Tibial nerve (tissue), 4 donors: ENCODE measurements at regions not wholly inside any gene's neighbourhood (a gene's known extent, or its start where the extent isn't known, plus 50 kb on each side); places are given as distances from the start of the nearest gene placed in this dataset.
"Not testable (repeated sequence)": the region's sequence is repeated elsewhere in the genome, so short reads cannot be mapped to it uniquely, and the experiment has no call there.

Experiments
- DNase-seq, 2 donors: peaks; one replicate each; pipeline ENCODE4 v3.0.0-alpha.2; 2019; ENCODE audit warnings: low spot score in 2 of 2
- H3K27ac ChIP-seq, 4 donors: fragments of 200-600 bp; sonication (generic) in 3 of 4; one replicate each; pipeline ENCODE4 v1.5.1; 2017 to 2019; ENCODE audit warnings: mild to moderate bottlenecking in 1 of 4
- H3K27me3 ChIP-seq, 2 donors: fragments of 200-600 bp; sonication (generic) in 1 of 2; one replicate each; pipeline versions ENCODE4 v1.5.1 to v1.6.0; 2017 to 2019
- H3K36me3 ChIP-seq, 3 donors: fragments of 200-600 bp; sonication (generic); one replicate each; pipeline ENCODE4 v1.5.1; 2018 to 2019
- H3K4me1 ChIP-seq, 4 donors: fragments of 200-600 bp; sonication (generic) in 3 of 4; one replicate each; pipeline ENCODE4 v1.5.1; 2017 to 2019
- H3K4me3 ChIP-seq, 4 donors: fragments of 200-600 bp; sonication (generic) in 3 of 4; one replicate each; pipeline ENCODE4 v1.5.1; 2017 to 2019; ENCODE audit warnings: mild to moderate bottlenecking in 1 of 4, moderate library complexity in 1 of 4
- H3K9me3 ChIP-seq, 4 donors: fragments of 200-600 bp; sonication (generic) in 3 of 4; one replicate each; pipeline ENCODE4 v1.5.1; 2017 to 2019
- CTCF ChIP-seq, 5 experiments: fragments of 200-600 bp in 3 of 5; fragments of 450-650 bp in 2 of 5; sonication (generic) in 3 of 5; IDR thresholded peaks; one replicate each; pipeline ENCODE4 v1.5.1; 2016 to 2019; ENCODE audit warnings: antibody characterized with exemption in 5 of 5, mild to moderate bottlenecking in 3 of 5, moderate library complexity in 2 of 5
- EP300 ChIP-seq, 2 donors: sonication (generic); formaldehyde crosslinking; IDR thresholded peaks; one replicate each; pipeline ENCODE4 v1.6.1; 2017; ENCODE audit warnings: antibody characterized with exemption in 2 of 2, mild to moderate bottlenecking in 1 of 2
- POLR2A ChIP-seq, 2 donors: fragments of 450-650 bp; IDR thresholded peaks; one replicate each; pipeline ENCODE4 v1.6.1; 2017; ENCODE audit warnings: antibody characterized with exemption in 2 of 2, mild to moderate bottlenecking in 2 of 2, moderate library complexity in 2 of 2
- WGBS, 2 donors: methylation state at CpG; one replicate each; pipeline ENCODE4 v1.1.5; 2018; 5-methylcytosine and 5-hydroxymethylcytosine counted together

- no peak for TF ChIP-seq EP300 (IDR thresholded peaks at IDR 0.05)
- TF ChIP-seq CTCF (IDR thresholded peaks at IDR 0.05), result no peak
- no peak for TF ChIP-seq POLR2A (IDR thresholded peaks at IDR 0.05)
- WGBS, 2 donors, result 67 to 73% methylated on average over 2 of the region's 2 CpGs
Measured at GRCh38 chr5:32951878-32952277, 240.8 kb downstream of the NPR3 start.

GRCh38 chr5:32952421-32952820, 241.3 kb downstream of the NPR3 start:
- H3K4me1 ChIP-seq, H3K27me3 ChIP-seq: not testable (repeated sequence)

More at GRCh38 chr5:32951878-32952277, 240.8 kb downstream of the NPR3 start:
- H3K4me3 ChIP-seq, result no peak overlapping the region
- no peaks in the 10 kb centered on the region for H3K36me3 ChIP-seq
- no peaks in the 10 kb centered on the region for H3K4me1 ChIP-seq
- no peaks in the 10 kb centered on the region for H3K9me3 ChIP-seq
- H3K27ac ChIP-seq, result no peak overlapping the region
- DNase-seq, result no peak
- no peaks in the 10 kb centered on the region for H3K27me3 ChIP-seq

DNA sequence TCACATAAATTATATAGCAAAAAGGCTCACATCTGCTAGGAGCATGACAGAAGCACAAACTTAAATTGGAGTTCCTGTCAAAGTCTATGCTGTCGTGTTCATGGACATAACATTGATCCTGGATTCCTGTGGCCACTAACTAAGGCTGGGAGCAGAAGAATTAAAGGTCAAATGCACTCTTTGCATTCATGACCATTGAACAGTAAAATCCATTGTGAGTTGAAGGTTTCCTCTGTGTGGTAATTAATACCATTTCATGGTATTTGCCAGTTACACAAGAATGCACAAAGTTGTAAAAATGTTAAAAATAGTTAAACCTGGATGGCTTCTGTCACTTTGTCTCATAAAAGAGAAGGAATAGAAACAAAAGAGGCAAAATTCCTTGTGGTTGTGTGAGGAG, 242.6 kb downstream of the NPR3 start:
- Histone ChIP-seq H3K4me3 (no peak overlapping the region), H3K27me3 (no peaks in the 10 kb centered on the region), H3K36me3 (no peaks in the 10 kb centered on the region), H3K4me1 (no peaks in the 10 kb centered on the region), H3K27ac (no peak overlapping the region), H3K9me3 (peaks cover 0 to 3% (median 0%) of the 10 kb centered on the region in 4 donors)
- TF ChIP-seq CTCF (IDR thresholded peaks at IDR 0.05), result no peak
- no peak for TF ChIP-seq POLR2A (IDR thresholded peaks at IDR 0.05)
- no peak for TF ChIP-seq EP300 (IDR thresholded peaks at IDR 0.05)
- WGBS, 2 donors, result 25 to 30% methylated on average over 1 of the region's 1 CpG
- no peak for DNase-seq

More at GRCh38 chr5:32952421-32952820, 241.3 kb downstream of the NPR3 start:
- not testable (repeated sequence) for H3K27ac ChIP-seq, H3K9me3 ChIP-seq, DNase-seq, H3K36me3 ChIP-seq, H3K4me3 ChIP-seq
- 66% methylated on average over 2 of the region's 2 CpGs for whole genome bisulfite sequencing, 2 donors

DNA sequence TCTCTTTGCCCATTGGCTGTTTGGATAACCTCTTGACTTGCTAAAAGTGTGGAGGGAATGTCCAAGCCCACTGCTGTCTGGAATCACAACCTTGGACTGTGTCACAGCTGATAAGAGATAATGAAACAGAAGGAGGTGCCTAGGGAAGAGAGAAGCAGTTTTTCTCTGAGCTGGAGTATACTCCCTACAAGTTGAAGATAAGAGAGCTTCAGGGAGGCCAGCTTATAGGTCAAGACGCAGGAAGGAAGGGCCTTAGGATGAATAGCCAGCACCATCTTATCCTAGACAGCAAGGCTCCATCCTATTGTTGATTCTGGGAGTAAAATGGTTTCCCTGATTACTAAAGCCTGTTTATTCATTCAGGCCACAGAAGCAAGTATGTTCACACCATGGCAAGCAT, 244.7 kb downstream of the NPR3 start:
- TF ChIP-seq POLR2A (IDR thresholded peaks at IDR 0.05) (no peak), EP300 (IDR thresholded peaks at IDR 0.05) (no peak), CTCF (IDR thresholded peaks at IDR 0.05) (no peak)
- 67 to 69% methylated on average over 1 of the region's 1 CpG for WGBS, 2 donors

DNA sequence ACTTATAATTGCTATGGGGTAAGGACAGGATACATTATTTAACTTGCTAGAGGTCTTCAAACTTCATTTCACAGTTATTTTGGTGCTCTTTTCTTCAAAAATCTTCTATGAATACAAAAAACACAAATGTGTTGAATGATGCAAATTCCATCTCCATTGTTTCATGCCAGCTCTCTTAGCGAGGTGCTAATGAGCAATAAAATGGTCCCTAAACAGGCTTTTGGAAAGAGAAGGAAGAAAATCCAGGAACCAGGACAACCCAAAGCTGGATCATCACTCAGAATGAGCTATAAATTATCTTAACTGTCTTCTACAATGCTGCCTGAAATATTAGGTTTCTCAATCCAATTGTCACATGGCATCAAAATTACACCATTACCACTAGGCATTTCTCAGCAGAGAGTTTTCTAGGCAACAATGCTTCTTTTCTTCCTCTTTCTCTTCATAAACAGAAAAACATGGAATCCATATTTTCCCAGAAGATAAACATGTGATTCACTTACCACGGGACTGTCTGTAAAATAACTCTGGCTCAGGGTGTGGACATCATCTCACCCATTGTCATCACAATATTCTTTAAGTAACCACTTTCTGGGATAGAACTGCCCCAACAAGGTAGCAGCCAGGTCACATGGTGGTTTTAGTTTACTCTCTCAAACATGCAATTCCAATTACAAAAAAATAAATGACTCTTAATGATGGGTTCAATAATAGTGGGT, 249.4 kb downstream of the NPR3 start:
- no peaks in the 10 kb centered on the region for H3K27me3 ChIP-seq
- 36 to 43% methylated on average over 2 of the region's 2 CpGs for WGBS, 2 donors
- H3K36me3 ChIP-seq, result no peaks in the 10 kb centered on the region
- H3K4me3 ChIP-seq, result no peak overlapping the region
- no peak overlapping the region for H3K27ac ChIP-seq
- H3K9me3 ChIP-seq, result peaks cover 0 to 3% (median 0%) of the 10 kb centered on the region in 4 donors
- no peaks in the 10 kb centered on the region for H3K4me1 ChIP-seq
- no peak for DNase-seq
- no peak for TF ChIP-seq CTCF (IDR thresholded peaks at IDR 0.05)
- TF ChIP-seq POLR2A (IDR thresholded peaks at IDR 0.05), result no peak
- TF ChIP-seq EP300 (IDR thresholded peaks at IDR 0.05), result no peak

More for the DNA sequence above, 244.7 kb downstream of the NPR3 start:
- Histone ChIP-seq H3K4me1 (no peaks in the 10 kb centered on the region), H3K27ac (no peak overlapping the region), H3K9me3 (peaks cover 0 to 3% (median 0%) of the 10 kb centered on the region in 4 donors), H3K4me3 (no peak overlapping the region), H3K27me3 (no peaks in the 10 kb centered on the region), H3K36me3 (no peaks in the 10 kb centered on the region)
- DNase-seq, result no peak
